ENCODE measurements at regions not wholly inside any gene's neighbourhood (a gene's known extent, or its start where the extent isn't known, plus 50 kb on each side); places are given as distances from the start of the nearest gene placed in this dataset.

- ATAC-seq: no peak
- intact Hi-C loops (cut with DNase I, micrococcal nuclease): no loop called here
- H3K36me3 ChIP-seq (ENCODE audit: low read depth): no peaks in the 10 kb centered on the region
- no peak overlapping the region for H3K4me3 ChIP-seq
- no peak for TF ChIP-seq CTCF (IDR thresholded peaks at IDR 0.05)
- DNase-seq: no peak
- H3K9me3 ChIP-seq: no peaks in the 10 kb centered on the region
- H3K4me1 ChIP-seq (ENCODE audit: low read depth): no peaks in the 10 kb centered on the region
These were observed 420.5 kb upstream of the TECRL start for GRCh38 chr4:64829749-64830148.

GRCh38 chr4:64824591-64824990 is 415.3 kb upstream of the TECRL start:
- no peak overlapping the region for H3K4me3 ChIP-seq
- no peaks in the 10 kb centered on the region for H3K36me3 ChIP-seq (ENCODE audit: low read depth)
- no peak for ATAC-seq
- no peaks in the 10 kb centered on the region for H3K9me3 ChIP-seq
- intact Hi-C loops (cut with DNase I, micrococcal nuclease): no loop called here
- no peaks in the 10 kb centered on the region for H3K4me1 ChIP-seq (ENCODE audit: low read depth)
- no peak for DNase-seq
- no peak for TF ChIP-seq CTCF (IDR thresholded peaks at IDR 0.05)

GRCh38 chr4:64822405-64822804 is 413.2 kb upstream of the TECRL start:
- intact Hi-C loops (cut with DNase I, micrococcal nuclease): no loop called here
- H3K4me3 ChIP-seq: no peak overlapping the region
- ATAC-seq: no peak
- H3K36me3 ChIP-seq (ENCODE audit: low read depth): no peaks in the 10 kb centered on the region
- no peaks in the 10 kb centered on the region for H3K9me3 ChIP-seq
- no peak for DNase-seq
- H3K4me1 ChIP-seq (ENCODE audit: low read depth): no peaks in the 10 kb centered on the region
- no peak for TF ChIP-seq CTCF (IDR thresholded peaks at IDR 0.05)

- H3K4me3 ChIP-seq: no peak overlapping the region
- H3K4me1 ChIP-seq (ENCODE audit: low read depth): no peaks in the 10 kb centered on the region
- no peaks in the 10 kb centered on the region for H3K9me3 ChIP-seq
- no peak for DNase-seq
- intact Hi-C loops (cut with DNase I, micrococcal nuclease): no loop called here
- ATAC-seq: no peak
- no peak for TF ChIP-seq CTCF (IDR thresholded peaks at IDR 0.05)
- H3K36me3 ChIP-seq (ENCODE audit: low read depth): no peaks in the 10 kb centered on the region
These were observed 412.1 kb upstream of the TECRL start for GRCh38 chr4:64821219-64821976.

- H3K4me1 ChIP-seq (ENCODE audit: low read depth): no peaks in the 10 kb centered on the region
- intact Hi-C loops (cut with DNase I, micrococcal nuclease): no loop called here
- ATAC-seq: no peak
- no peaks in the 10 kb centered on the region for H3K9me3 ChIP-seq
- H3K36me3 ChIP-seq (ENCODE audit: low read depth): no peaks in the 10 kb centered on the region
- DNase-seq: no peak
- H3K4me3 ChIP-seq: no peak overlapping the region
- TF ChIP-seq CTCF (IDR thresholded peaks at IDR 0.05): no peak
These were observed 405.4 kb upstream of the TECRL start for GRCh38 chr4:64814616-64815015.

- intact Hi-C loops (cut with DNase I, micrococcal nuclease): no loop called here
- Histone ChIP-seq H3K4me3 (no peak overlapping the region), H3K4me1 (ENCODE audit: low read depth) (no peaks in the 10 kb centered on the region), H3K9me3 (no peaks in the 10 kb centered on the region), H3K36me3 (ENCODE audit: low read depth) (no peaks in the 10 kb centered on the region)
- no peak for TF ChIP-seq CTCF (IDR thresholded peaks at IDR 0.05)
- DNase-seq (no peak), ATAC-seq (no peak)
These were observed 398.6 kb upstream of the TECRL start for GRCh38 chr4:64807821-64808220.

Data from mucosa of descending colon (tissue), 3 donors.